ENCODE measurements at regions not wholly inside any gene's neighbourhood (a gene's known extent, or its start where the extent isn't known, plus 50 kb on each side); places are given as distances from the start of the nearest gene placed in this dataset.

- intact Hi-C loops (cut with DNase I): no loop called here
- H3K9me3 ChIP-seq: no peaks in the 10 kb centered on the region
- no peaks in the 10 kb centered on the region for H3K36me3 ChIP-seq (replicated peaks in 1 of 2; ENCODE audit: insufficient read depth in 1 of 2, low read depth in 2 of 2)
- DNase-seq: no peak
- H3K27me3 ChIP-seq: no peaks in the 10 kb centered on the region
- WGBS, 2 donors: 68 to 87% methylated on average over 5 of the region's 5 CpGs
- H3K4me3 ChIP-seq: no peak overlapping the region
- no peak overlapping the region for H3K27ac ChIP-seq
- H3K4me1 ChIP-seq: peaks cover 11% of the 10 kb centered on the region
- no peak for ATAC-seq
- TF ChIP-seq CTCF (IDR thresholded peaks at IDR 0.05) (no peak), POLR2A (IDR thresholded peaks at IDR 0.05) (no peak)
Observed at GRCh38 chr15:69845159-69845558, 252.6 kb downstream of the TLE3 start.

GRCh38 chr15:69847625-69848024, 250.1 kb downstream of the TLE3 start:
- 76% methylated on average over 4 of the region's 4 CpGs for WGBS, 2 donors
- H3K4me1 ChIP-seq: no peaks in the 10 kb centered on the region
- intact Hi-C loops (cut with DNase I): no loop called here
- no peaks in the 10 kb centered on the region for H3K36me3 ChIP-seq (replicated peaks in 1 of 2; ENCODE audit: insufficient read depth in 1 of 2, low read depth in 2 of 2)
- no peak overlapping the region for H3K27ac ChIP-seq
- H3K27me3 ChIP-seq: no peaks in the 10 kb centered on the region
- TF ChIP-seq CTCF (IDR thresholded peaks at IDR 0.05) (no peak), POLR2A (IDR thresholded peaks at IDR 0.05) (no peak)
- no peak for ATAC-seq
- DNase-seq: no peak
- H3K9me3 ChIP-seq: no peaks in the 10 kb centered on the region
- no peak overlapping the region for H3K4me3 ChIP-seq

GRCh38 chr15:69848096-69848495, 249.6 kb downstream of the TLE3 start:
- Histone ChIP-seq H3K27me3 (no peaks in the 10 kb centered on the region), H3K4me3 (no peak overlapping the region), H3K27ac (no peak overlapping the region), H3K9me3 (no peaks in the 10 kb centered on the region), H3K4me1 (no peaks in the 10 kb centered on the region), H3K36me3 (replicated peaks in 1 of 2; ENCODE audit: insufficient read depth in 1 of 2, low read depth in 2 of 2) (no peaks in the 10 kb centered on the region)
- DNase-seq (no peak), ATAC-seq (no peak)
- TF ChIP-seq CTCF (IDR thresholded peaks at IDR 0.05) (no peak), POLR2A (IDR thresholded peaks at IDR 0.05) (no peak)
- 74 to 83% methylated on average over 6 of the region's 6 CpGs for WGBS, 2 donors
- intact Hi-C loops (cut with DNase I): no loop called here

GRCh38 chr15:69848551-69849231, 249.0 kb downstream of the TLE3 start:
- Histone ChIP-seq H3K36me3 (replicated peaks in 1 of 2; ENCODE audit: insufficient read depth in 1 of 2, low read depth in 2 of 2) (no peaks in the 10 kb centered on the region), H3K27me3 (no peaks in the 10 kb centered on the region), H3K4me3 (no peak overlapping the region), H3K9me3 (no peaks in the 10 kb centered on the region), H3K4me1 (no peaks in the 10 kb centered on the region), H3K27ac (no peak overlapping the region)
- DNase-seq (no peak), ATAC-seq (no peak)
- TF ChIP-seq CTCF (IDR thresholded peaks at IDR 0.05): no peak
- no peak for TF ChIP-seq POLR2A (IDR thresholded peaks at IDR 0.05)
- intact Hi-C loops (cut with DNase I): no loop called here
- 17 to 20% methylated on average over 4 of the region's 4 CpGs for WGBS, 2 donors

GRCh38 chr15:69849232-69849610, 248.5 kb downstream of the TLE3 start:
- no peak for DNase-seq
- no peak overlapping the region for H3K4me3 ChIP-seq

More at GRCh38 chr15:69849232-69849610, 248.5 kb downstream of the TLE3 start:
- intact Hi-C loops (cut with DNase I): no loop called here
- no peaks in the 10 kb centered on the region for H3K9me3 ChIP-seq
- no peak for TF ChIP-seq POLR2A (IDR thresholded peaks at IDR 0.05)
- no peak for ATAC-seq
- H3K27ac ChIP-seq: no peak overlapping the region
- 78 to 79% methylated on average over 4 of the region's 4 CpGs for WGBS, 2 donors
- no peaks in the 10 kb centered on the region for H3K27me3 ChIP-seq
- no peaks in the 10 kb centered on the region for H3K4me1 ChIP-seq
- H3K36me3 ChIP-seq (replicated peaks in 1 of 2; ENCODE audit: insufficient read depth in 1 of 2, low read depth in 2 of 2): no peaks in the 10 kb centered on the region
